ENCODE measurements at regions not wholly inside any gene's neighbourhood (a gene's known extent, or its start where the extent isn't known, plus 50 kb on each side); places are given as distances from the start of the nearest gene placed in this dataset.

DNA sequence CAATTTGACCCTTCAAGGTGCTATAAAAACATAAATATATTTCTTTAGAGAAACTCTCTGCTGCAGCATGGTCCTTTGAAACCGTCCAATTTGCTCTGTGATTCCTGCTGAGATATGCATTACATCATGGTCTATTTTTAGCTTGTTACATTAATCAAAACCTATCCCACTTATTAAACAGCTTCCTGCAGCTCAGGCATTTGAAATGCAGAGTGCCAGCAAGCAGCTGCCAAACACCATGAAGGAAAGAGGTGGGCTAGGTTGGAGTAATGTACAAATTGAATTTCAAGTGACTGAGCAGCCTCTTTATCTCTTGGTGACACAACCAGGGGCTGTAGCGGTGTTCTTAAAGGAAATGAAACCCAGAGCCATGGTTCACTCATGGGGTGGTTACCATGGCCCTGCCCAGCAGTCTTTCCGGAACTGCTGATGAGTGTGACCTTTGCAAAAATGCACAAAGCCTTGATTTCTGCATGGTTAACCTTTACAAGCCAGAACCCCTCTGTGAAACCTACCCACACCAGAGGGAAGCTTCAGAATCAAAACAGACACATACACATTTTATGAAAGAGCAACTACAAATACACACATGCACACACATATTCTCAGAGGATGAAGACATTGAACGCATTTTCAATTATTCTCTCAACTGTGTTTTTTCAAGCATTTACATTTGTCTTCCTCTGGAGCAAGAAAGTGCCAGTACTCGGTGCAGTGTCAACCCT, 155.8 kb upstream of the ZNF608 start:
- peak; percentile 84 for DNase-seq

GRCh38 chr5:124905256-124906130, 159.1 kb upstream of the ZNF608 start:
- no peak for DNase-seq

DNA sequence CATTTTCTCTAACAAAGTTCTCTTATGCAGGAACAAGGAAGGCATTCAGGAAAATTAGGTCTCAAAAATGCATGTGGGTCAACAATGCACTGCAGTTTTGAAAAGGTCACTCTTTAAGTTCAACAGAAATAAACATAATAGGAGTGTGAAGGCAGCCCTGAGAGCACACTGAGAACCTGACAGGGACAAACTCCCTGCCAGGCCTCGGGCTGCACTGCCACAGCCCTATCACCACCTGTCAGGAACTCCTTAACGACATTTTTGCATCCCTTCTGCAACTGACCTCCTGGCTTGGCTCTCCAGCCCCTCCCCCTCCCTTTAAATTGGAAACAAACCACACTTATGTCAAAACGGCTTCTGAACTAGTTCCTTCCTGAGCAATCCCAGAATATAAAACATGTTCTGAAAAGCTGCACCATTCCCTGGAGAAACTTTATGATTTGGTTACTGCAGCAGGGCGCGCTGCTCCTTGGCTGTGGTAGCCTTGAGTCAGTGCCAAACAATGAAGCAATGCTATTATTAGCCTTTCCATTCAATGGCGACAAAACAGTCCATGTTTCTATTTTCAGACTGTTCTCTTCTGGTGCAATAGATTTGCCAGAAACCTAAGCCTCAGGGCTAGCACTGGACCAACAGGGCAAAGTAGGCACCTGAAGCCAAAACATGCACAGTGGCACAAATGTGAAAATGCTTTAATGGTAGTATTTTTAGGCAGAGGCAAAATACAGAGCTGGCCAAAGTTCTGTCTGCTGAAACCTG, 160.1 kb upstream of the ZNF608 start:
- DNase-seq = peak; percentile 46

- no peak for DNase-seq
Observed at GRCh38 chr5:124907098-124907644, 160.7 kb upstream of the ZNF608 start.

DNA sequence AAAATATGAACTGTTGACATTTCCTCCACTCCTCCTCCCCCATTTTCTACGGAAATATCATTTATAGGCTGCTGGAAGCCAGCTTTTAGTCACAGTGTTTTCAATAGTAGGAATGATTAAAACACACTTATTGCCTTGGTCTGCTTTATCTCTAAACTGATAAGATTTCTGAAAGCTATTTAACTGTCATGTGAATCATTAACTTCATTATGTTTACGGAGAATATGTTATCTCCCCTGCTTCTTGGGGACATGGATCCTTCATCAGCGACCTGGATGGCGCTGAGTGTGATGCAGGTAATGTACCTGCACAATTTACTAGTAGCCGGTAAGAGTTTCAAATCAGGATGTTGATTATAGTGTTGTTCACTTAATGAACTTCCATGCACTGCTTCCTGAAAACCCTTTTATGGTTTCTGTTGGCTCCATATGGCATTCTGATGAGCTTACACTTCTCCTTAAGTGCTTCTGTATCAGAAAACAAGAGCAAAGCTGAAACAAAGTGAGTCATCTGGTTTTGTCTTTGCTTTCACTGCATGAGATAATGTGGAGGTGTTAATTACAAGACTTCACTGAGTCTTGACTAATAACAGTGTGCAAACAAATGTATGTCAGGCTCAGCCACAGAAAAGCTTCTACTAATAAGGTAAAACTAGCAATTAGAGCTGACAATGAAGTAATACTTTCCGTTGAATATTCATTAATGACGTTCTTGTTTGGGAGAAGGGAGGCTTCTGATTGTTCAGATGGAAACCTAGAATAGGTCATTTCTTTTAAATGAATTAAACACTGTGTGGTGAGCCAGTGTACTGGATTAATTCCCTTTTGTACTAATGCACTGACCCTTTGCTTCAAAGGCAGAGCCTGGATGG, 162.4 kb upstream of the ZNF608 start:
- no peak for DNase-seq

GRCh38 chr5:124909734-124910133, 163.3 kb upstream of the ZNF608 start:
- DNase-seq = no peak

- no peak for DNase-seq
Observed at GRCh38 chr5:124910354-124911016, 164.0 kb upstream of the ZNF608 start.

DNA sequence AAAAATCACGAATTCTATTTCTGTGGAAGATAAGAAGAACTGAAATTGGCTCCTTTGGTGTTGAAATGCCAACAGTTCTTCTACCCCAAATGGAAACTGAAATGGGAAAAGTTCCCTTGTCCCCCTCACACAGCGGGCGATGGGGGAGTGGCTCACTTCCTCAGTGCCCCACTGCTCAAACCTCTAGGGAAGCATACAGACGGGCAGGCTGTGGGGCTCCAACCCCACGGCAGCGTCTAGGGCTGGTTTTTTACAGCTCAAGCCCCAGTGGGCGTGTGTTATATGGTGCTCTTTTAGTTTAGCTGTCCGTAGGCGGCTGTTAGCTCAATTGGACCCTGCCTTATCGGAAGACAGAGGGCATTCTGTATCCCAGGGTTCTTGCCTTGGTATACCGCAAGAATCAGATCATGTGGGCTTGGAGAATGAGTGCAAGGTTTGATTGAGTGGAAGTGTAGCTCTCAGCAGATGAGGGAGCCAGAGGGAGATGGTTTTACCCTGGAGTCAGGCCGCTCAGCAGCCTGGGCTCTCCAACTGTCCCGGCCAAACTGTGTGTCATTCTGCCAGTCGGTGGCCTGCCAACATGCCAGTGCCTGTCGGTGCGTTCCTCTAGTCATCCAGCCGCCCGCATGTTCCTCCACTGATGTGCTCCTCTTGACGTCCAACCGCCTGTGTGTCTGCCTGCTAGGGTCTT, 166.3 kb upstream of the ZNF608 start:
- no peak for DNase-seq

GRCh38 chr5:124913329-124913653, 166.9 kb upstream of the ZNF608 start:
- DNase-seq = no peak

GRCh38 chr5:124916313-124916712, 169.9 kb upstream of the ZNF608 start:
- peak; percentile 20 for DNase-seq

DNA sequence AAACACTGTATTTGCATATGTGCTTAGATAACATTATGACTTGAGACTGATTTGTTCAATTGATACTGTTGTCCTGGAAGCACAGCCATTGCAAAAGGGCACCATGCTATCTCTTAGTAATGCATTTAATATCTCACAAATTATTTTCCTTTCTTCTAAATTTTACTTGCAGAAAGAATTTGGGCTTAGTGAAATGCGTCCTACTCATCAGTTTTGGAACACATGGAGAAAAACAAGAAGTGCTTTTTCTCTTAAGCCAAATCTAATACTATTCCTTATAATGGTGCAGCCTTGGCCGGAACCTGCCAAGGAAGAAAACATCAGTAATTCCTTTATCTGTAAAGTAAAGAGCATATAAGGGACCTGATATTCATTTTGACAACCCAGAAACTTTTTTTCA, 172.2 kb upstream of the ZNF608 start:
- no peak for DNase-seq

- DNase-seq = peak; percentile 25
Observed at GRCh38 chr5:124919076-124919475, 172.6 kb upstream of the ZNF608 start.

- no peak for DNase-seq
Observed at GRCh38 chr5:124919747-124920525, 173.5 kb upstream of the ZNF608 start.

DNA sequence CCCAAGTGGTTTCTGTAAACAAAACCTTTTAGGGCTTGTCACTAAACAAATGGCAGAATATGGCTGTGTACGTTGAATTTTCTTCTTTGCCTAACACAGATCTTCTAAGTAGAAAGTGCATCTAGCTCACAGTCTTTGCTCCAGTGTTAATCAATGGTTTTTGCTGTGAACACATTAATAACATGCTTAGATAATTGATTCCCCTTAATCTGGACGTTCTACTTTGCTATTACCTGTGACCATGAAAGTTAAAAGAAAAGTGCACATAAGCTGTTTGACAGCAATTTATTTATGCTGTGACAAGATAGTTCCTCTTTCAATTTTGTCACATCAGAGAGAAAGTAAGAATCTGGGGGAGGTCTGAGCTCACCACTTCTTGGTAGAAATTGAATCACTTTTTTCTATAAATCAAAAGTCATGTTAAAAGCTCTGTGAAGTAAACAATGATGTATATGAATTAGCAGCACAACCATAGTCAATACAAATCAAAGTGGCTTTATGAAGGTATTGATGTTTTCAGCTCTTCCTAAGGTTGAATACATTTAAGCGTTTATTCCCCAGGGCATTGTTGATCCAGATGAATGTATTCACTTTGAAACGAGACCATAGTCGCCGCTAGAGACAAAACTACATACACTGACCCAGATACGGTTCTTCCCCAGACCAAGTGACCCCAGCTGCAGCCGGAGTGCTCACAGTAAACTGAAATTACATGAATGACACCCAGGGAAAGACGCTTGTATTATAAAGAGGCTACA, 174.6 kb upstream of the ZNF608 start:
- DNase-seq = peak; percentile 13

DNA sequence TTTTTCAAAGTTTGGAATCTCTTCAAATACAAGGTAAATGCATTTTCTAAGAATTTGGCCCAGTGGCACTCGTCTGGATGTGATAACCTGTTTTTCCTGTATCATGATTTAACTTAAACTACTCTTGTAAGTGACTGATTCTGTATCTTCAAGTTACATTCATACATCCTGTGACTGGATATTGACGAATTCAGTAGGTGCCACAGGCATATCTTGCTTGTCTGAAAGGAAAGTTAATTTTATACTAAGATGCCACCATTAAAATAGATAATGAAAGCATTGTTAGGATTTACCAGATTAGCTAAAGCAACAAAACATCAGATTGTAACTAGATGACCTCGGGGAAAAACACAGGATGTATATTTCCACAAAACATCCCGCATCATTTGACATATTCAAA, 175.3 kb upstream of the ZNF608 start:
- no peak for DNase-seq

DNA sequence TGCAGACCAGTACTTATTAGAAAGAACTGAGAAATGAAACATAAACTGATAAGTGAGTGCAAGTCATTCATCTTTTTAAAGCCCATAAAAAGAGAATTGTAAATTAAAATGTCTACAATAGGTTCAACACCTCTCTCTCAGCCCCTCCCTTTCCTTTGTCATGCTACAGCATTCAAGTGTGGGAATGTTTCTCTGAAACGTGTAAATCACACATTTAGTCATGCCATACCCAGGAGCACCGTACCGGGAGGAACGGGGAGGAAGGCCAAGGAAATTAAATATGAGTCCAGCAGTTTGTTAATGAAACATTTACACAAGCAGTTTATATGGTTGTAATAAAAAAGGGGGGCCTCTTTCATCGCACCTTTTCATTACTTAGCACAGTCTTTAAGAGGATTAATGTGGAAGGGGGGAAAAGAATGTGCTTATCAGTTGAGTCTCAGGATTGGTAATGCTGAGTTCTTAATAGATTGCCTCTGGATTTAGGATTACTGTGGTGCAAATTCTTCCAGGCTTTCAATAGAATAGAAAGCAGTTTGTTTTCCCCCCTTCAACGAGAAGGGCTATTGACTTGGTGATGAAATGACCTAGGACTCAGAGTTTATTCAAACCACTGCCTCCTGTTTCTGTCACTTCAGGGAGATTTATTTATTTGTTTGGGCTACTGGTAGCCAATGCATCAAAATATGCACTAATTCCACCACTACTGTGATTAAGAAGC, 176.0 kb upstream of the ZNF608 start:
- no peak for DNase-seq

- DNase-seq = no peak
Observed at GRCh38 chr5:124923131-124923530, 176.7 kb upstream of the ZNF608 start.

DNA sequence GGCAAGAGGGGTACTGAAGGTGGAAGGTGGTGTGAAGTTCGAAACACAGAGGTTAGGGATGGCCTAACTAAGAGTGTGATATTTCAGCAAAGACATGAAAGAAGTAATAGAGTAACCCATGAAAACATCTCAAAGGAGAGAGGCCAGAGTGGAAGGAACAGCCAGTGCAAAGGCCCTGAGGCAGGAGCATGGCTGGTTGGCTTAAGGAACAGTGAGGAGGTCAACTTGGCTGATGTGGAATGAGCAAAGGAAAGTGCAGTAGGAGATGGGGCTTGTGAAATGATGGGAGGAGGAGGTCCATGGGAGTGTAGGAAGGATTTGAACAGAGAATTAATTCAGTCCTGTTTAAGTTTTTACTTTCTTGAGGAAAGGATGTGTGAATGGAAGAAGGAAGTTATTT, 178.3 kb upstream of the ZNF608 start:
- no peak for DNase-seq

DNA sequence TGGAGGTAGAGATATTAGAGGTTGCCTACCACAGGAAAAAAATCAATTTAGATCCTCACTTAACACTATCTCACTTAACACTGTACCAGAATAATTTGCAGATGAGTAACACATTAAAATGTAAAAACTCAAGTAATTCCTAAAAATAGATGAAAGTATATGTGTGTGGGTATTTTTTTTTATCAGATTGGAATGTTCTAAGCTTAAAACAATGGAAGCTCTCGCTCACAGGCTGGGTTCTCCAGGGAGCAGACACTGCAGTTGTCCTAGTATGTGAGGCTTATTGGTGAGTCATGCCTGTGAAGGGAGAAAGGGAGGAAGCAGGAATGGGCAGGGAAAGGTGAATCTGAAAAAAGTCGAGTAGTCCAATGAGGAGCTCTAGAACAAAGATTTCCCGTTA, 181.3 kb upstream of the ZNF608 start:
- no peak for DNase-seq
